ENCODE measurements at regions not wholly inside any gene's neighbourhood (a gene's known extent, or its start where the extent isn't known, plus 50 kb on each side); places are given as distances from the start of the nearest gene placed in this dataset.

GRCh38 chr13:58855283-58855682 lies 1223.7 kb downstream of the PCDH17 start:
- TF ChIP-seq CTCF (IDR thresholded peaks at IDR 0.05) = no peak
- TF ChIP-seq MEF2A (IDR thresholded peaks at IDR 0.05; ENCODE audit: borderline replicate concordance, low read depth) = no peak
- no peak for TF ChIP-seq MAX (IDR thresholded peaks at IDR 0.05; ENCODE audit: low read depth)
- TF ChIP-seq YY1 (IDR thresholded peaks at IDR 0.05; ENCODE audit: low read depth) = no peak
- no peak for TF ChIP-seq SIN3A (IDR thresholded peaks at IDR 0.05; ENCODE audit: borderline replicate concordance, low read depth, low read length)
- no peak for TF ChIP-seq USF2 (IDR thresholded peaks at IDR 0.05; ENCODE audit: borderline replicate concordance, low read depth, low read length)
- TF ChIP-seq JUND (IDR thresholded peaks at IDR 0.05) = no peak
